GM21526 (cell line): ENCODE measurements at regions not wholly inside any gene's neighbourhood (a gene's known extent, or its start where the extent isn't known, plus 50 kb on each side); places are given as distances from the start of the nearest gene placed in this dataset.

Source experiments
- ATAC-seq: cut with Tn5 transposase; IDR thresholded peaks from one replicate; pipeline ENCODE4 v1.9.1; 2021; ENCODE audit warnings: moderate library complexity; ENCODE audit not compliant: unreplicated experiment, low FRiP score

- ATAC-seq: no peak
Observed at GRCh38 chr7:15795393-15795792, 108.9 kb upstream of the MEOX2 start.

- ATAC-seq: no peak
Observed at GRCh38 chr7:15794801-15795200, 108.3 kb upstream of the MEOX2 start.

GRCh38 chr7:15784694-15785030 is 98.2 kb upstream of the MEOX2 start:
- ATAC-seq: no peak

- ATAC-seq: no peak
Observed at GRCh38 chr7:15783987-15784693, 97.7 kb upstream of the MEOX2 start.

GRCh38 chr7:15782656-15783055 is 96.2 kb upstream of the MEOX2 start:
- no peak for ATAC-seq

GRCh38 chr7:15781944-15782343 is 95.5 kb upstream of the MEOX2 start:
- no peak for ATAC-seq

- ATAC-seq: no peak
Observed at GRCh38 chr7:15780271-15780670, 93.8 kb upstream of the MEOX2 start.

- ATAC-seq: no peak
Observed at GRCh38 chr7:15778191-15778590, 91.7 kb upstream of the MEOX2 start.

- ATAC-seq: no peak
Observed at GRCh38 chr7:15765753-15766152, 79.3 kb upstream of the MEOX2 start.

GRCh38 chr7:15764851-15765382 is 78.4 kb upstream of the MEOX2 start:
- no peak for ATAC-seq

GRCh38 chr7:15764010-15764409 is 77.5 kb upstream of the MEOX2 start:
- no peak for ATAC-seq

GRCh38 chr7:15757041-15758000 is 70.8 kb upstream of the MEOX2 start:
- no peak for ATAC-seq

GRCh38 chr7:15755061-15755460 is 68.6 kb upstream of the MEOX2 start:
- ATAC-seq: no peak

- ATAC-seq: no peak
Observed at GRCh38 chr7:15753887-15754579, 67.5 kb upstream of the MEOX2 start.

- no peak for ATAC-seq
Observed at GRCh38 chr7:15752377-15752776, 65.9 kb upstream of the MEOX2 start.

- no peak for ATAC-seq
Observed at GRCh38 chr7:15751191-15751701, 64.8 kb upstream of the MEOX2 start.

GRCh38 chr7:15750727-15751126 is 64.2 kb upstream of the MEOX2 start:
- ATAC-seq: no peak

GRCh38 chr7:15749631-15750030 is 63.1 kb upstream of the MEOX2 start:
- ATAC-seq: no peak

- no peak for ATAC-seq
Observed at GRCh38 chr7:15747712-15748111, 61.2 kb upstream of the MEOX2 start.

- ATAC-seq: no peak
Observed at GRCh38 chr7:15747301-15747700, 60.8 kb upstream of the MEOX2 start.
